SK-N-MC (cell line): ENCODE measurements at regions not wholly inside any gene's neighbourhood (a gene's known extent, or its start where the extent isn't known, plus 50 kb on each side); places are given as distances from the start of the nearest gene placed in this dataset.

Experiments used
- EZH2 ChIP-seq: fragments of 200-600 bp; sonication (generic); IDR thresholded peaks from one replicate; pipeline ENCODE4 v1.6.1; 2017; ENCODE audit warnings: antibody characterized with exemption
- POLR2AphosphoS5 ChIP-seq: IDR thresholded peaks from 2 replicates; pipeline ENCODE4 v1.6.1; 2012; ENCODE audit warnings: mild to moderate bottlenecking, low read depth, low read length, borderline replicate concordance

- TF ChIP-seq POLR2AphosphoS5 (no peak), EZH2 (no peak)
Measured at GRCh38 chr4:87920478-87920877, 55.0 kb upstream of the SPP1 start.
